H1 (cell line): ENCODE measurements at regions not wholly inside any gene's neighbourhood (a gene's known extent, or its start where the extent isn't known, plus 50 kb on each side); places are given as distances from the start of the nearest gene placed in this dataset.

Experiments used
- BCL11A ChIP-seq, 2 experiments: IDR thresholded peaks; one replicate each; pipeline ENCODE4 v1.6.1; 2011; ENCODE audit warnings: low read depth in 2 of 2, low read length in 2 of 2, mild to moderate bottlenecking in 2 of 2
- CREB1 ChIP-seq: IDR thresholded peaks from 2 replicates; pipeline ENCODE4 v1.6.1; 2012; ENCODE audit warnings: inconsistent platforms
- JUN ChIP-seq: IDR thresholded peaks from 2 replicates; pipeline ENCODE4 v1.6.1; 2011; ENCODE audit warnings: low read depth, mild to moderate bottlenecking, improper control_type of control experiment, low read length
- MAFK ChIP-seq: IDR thresholded peaks from 2 replicates; pipeline ENCODE4 v1.6.1; 2012; ENCODE audit warnings: low read depth, mild to moderate bottlenecking, improper control_type of control experiment, low read length
- POLR2A ChIP-seq, 2 experiments: IDR thresholded peaks; 1 replicate in 1 of 2; 2 replicates in 1 of 2; pipeline ENCODE4 v1.6.1; 2011; ENCODE audit warnings: low read depth in 2 of 2, low read length in 2 of 2, mild to moderate bottlenecking in 2 of 2; ENCODE audit errors: control extremely low read depth in 1 of 2
- POLR2AphosphoS5 ChIP-seq: IDR thresholded peaks from 2 replicates; pipeline ENCODE4 v1.6.1; 2011; ENCODE audit warnings: low read depth, low read length
- TEAD4 ChIP-seq: IDR thresholded peaks from 2 replicates; pipeline ENCODE4 v1.6.1; 2012; ENCODE audit warnings: low read depth, low read length, inconsistent platforms, mixed read lengths
- YY1 ChIP-seq: IDR thresholded peaks from 2 replicates; pipeline ENCODE4 v1.6.1; 2011; ENCODE audit warnings: low read depth, mild to moderate bottlenecking, low read length
- TF ChIP-seq, protein P1 (sequence below), 3 experiments: IDR thresholded peaks; 1 replicate in 2 of 3; 2 replicates in 1 of 3; pipeline versions ENCODE4 v1.5.1 to v1.6.1; 2011; ENCODE audit warnings: low read length in 3 of 3, mild to moderate bottlenecking in 3 of 3, inconsistent platforms in 2 of 3, low read depth in 1 of 3, moderate library complexity in 1 of 3; ENCODE audit not compliant: insufficient read depth in 1 of 3; ENCODE audit errors: control extremely low read depth in 1 of 3
- TF ChIP-seq, protein P2 (sequence below): IDR thresholded peaks from 2 replicates; pipeline ENCODE4 v1.6.1; 2012; ENCODE audit warnings: inconsistent platforms

DNA sequence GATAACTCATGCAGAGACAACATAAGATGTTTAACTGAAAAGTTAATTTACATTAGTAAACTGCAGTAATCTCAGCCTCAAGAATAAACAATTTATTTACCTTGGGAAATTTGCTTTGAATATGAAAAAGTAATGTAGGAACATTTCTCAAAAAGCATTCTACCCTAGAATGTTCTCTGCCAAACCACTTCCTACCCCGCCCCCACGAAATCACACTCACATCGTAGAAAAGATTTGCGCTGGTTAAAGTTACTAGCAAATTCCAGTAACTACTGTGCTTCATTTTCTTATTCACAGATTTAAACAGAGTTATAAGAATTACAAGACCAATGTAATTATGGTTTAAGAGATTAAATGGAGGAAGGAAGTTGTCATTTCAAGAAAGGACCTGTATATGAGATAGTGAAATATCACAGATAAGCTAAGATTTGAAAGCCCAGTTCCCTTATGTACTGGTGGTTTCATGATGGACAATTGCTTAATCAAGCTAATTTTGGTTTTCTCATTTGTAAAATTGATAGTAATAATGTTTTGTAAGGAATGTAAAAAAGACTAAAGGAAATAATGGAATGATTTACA lies 175.4 kb downstream of the GNAI1 start:
- no peak for TF ChIP-seq TEAD4
- TF ChIP-seq, protein P1, sequence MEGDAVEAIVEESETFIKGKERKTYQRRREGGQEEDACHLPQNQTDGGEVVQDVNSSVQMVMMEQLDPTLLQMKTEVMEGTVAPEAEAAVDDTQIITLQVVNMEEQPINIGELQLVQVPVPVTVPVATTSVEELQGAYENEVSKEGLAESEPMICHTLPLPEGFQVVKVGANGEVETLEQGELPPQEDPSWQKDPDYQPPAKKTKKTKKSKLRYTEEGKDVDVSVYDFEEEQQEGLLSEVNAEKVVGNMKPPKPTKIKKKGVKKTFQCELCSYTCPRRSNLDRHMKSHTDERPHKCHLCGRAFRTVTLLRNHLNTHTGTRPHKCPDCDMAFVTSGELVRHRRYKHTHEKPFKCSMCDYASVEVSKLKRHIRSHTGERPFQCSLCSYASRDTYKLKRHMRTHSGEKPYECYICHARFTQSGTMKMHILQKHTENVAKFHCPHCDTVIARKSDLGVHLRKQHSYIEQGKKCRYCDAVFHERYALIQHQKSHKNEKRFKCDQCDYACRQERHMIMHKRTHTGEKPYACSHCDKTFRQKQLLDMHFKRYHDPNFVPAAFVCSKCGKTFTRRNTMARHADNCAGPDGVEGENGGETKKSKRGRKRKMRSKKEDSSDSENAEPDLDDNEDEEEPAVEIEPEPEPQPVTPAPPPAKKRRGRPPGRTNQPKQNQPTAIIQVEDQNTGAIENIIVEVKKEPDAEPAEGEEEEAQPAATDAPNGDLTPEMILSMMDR (IDR thresholded peaks at IDR 0.05; ENCODE audit: control extremely low read depth in 1 of 3, insufficient read depth in 1 of 3, low read depth in 1 of 3, low read length in 3 of 3), result no peak
- no peak for TF ChIP-seq POLR2A (IDR thresholded peaks at IDR 0.05; ENCODE audit: control extremely low read depth in 1 of 2, low read depth in 2 of 2, low read length in 2 of 2)
- TF ChIP-seq, protein P2, sequence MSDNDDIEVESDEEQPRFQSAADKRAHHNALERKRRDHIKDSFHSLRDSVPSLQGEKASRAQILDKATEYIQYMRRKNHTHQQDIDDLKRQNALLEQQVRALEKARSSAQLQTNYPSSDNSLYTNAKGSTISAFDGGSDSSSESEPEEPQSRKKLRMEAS, result no peak
- no peak for TF ChIP-seq POLR2AphosphoS5
- no peak for TF ChIP-seq MAFK
- no peak for TF ChIP-seq JUN
- no peak for TF ChIP-seq BCL11A (IDR thresholded peaks at IDR 0.05; ENCODE audit: low read depth in 2 of 2, low read length in 2 of 2)
- TF ChIP-seq CREB1, result no peak
- no peak for TF ChIP-seq YY1
